Loucy (cell line): ENCODE measurements at regions not wholly inside any gene's neighbourhood (a gene's known extent, or its start where the extent isn't known, plus 50 kb on each side); places are given as distances from the start of the nearest gene placed in this dataset.

Source experiments
- CTCF ChIP-seq: fragments of 200-600 bp; sonication (generic); conservative IDR thresholded peaks from 2 replicates; pipeline ENCODE4 v1.5.1; 2014; ENCODE audit warnings: mild to moderate bottlenecking, antibody characterized with exemption, low read length
- EZH2phosphoT487 ChIP-seq: fragments of 200-600 bp; IDR thresholded peaks from 2 replicates; pipeline ENCODE4 v1.6.1; 2018; ENCODE audit warnings: antibody characterized with exemption, mild to moderate bottlenecking, moderate library complexity, borderline replicate concordance

GRCh38 chr10:10811562-10811961 is 206.1 kb upstream of the CELF2 start:
- TF ChIP-seq CTCF (no peak), EZH2phosphoT487 (no peak)
